Thoracic aorta (tissue), 2 donors: ENCODE measurements at regions not wholly inside any gene's neighbourhood (a gene's known extent, or its start where the extent isn't known, plus 50 kb on each side); places are given as distances from the start of the nearest gene placed in this dataset.

Experiments
- ATAC-seq: fragments of 150-250 bp; one replicate; pipeline ENCODE4 v1.8.0; 2017; ENCODE audit warnings: low read depth; ENCODE audit not compliant: insufficient number of reproducible peaks, low FRiP score
- DNase-seq: peaks from one replicate; pipeline ENCODE4 v3.0.0-alpha.2; 2020; ENCODE audit warnings: low spot score
- H3K27ac ChIP-seq, 2 donors: fragments of 200-600 bp; sonication (generic); 1 replicate in 1 of 2; 2 replicates in 1 of 2; pipeline ENCODE4 v1.5.1; 2016; ENCODE audit warnings: mild to moderate bottlenecking in 2 of 2, moderate library complexity in 2 of 2
- H3K27me3 ChIP-seq: fragments of 200-600 bp; sonication (generic); replicated peaks from 2 replicates; pipeline ENCODE4 v1.6.0; 2016; ENCODE audit warnings: mild to moderate bottlenecking; ENCODE audit not compliant: insufficient read depth
- H3K36me3 ChIP-seq: fragments of 200-600 bp; sonication (generic); one replicate; pipeline ENCODE4 v1.5.1; 2016
- H3K4me1 ChIP-seq, 2 donors: fragments of 200-600 bp; sonication (generic); 1 replicate in 1 of 2; 2 replicates in 1 of 2; pipeline versions ENCODE4 v1.5.1 to v1.6.0; 2016; ENCODE audit warnings: low read depth in 2 of 2, mild to moderate bottlenecking in 1 of 2; ENCODE audit not compliant: control insufficient read depth in 1 of 2
- H3K4me3 ChIP-seq: fragments of 200-600 bp; sonication (generic); 2 replicates; pipeline ENCODE4 v1.5.1; 2016; ENCODE audit warnings: mild to moderate bottlenecking
- H3K9me3 ChIP-seq: fragments of 200-600 bp; sonication (generic); 2 replicates; pipeline ENCODE4 v1.5.1; 2016
- CTCF ChIP-seq: fragments of 200-600 bp; sonication (generic); IDR thresholded peaks from one replicate; pipeline ENCODE4 v1.5.1; 2019; ENCODE audit warnings: antibody characterized with exemption

- no peak for DNase-seq
- TF ChIP-seq CTCF = no peak
- H3K4me3 ChIP-seq = no peak overlapping the region
- no peak overlapping the region for H3K27ac ChIP-seq
- H3K36me3 ChIP-seq = no peaks in the 10 kb centered on the region
- H3K4me1 ChIP-seq = no peaks in the 10 kb centered on the region
- no peak for ATAC-seq
- no peaks in the 10 kb centered on the region for H3K9me3 ChIP-seq
- H3K27me3 ChIP-seq = no peaks in the 10 kb centered on the region
Observed at GRCh38 chr3:155010416-155010815, 69.7 kb upstream of the MME start.

GRCh38 chr3:155009217-155009616 lies 70.9 kb upstream of the MME start:
- no peak for TF ChIP-seq CTCF
- no peak for ATAC-seq

GRCh38 chr3:155007729-155008128 lies 72.4 kb upstream of the MME start:
- no peaks in the 10 kb centered on the region for H3K9me3 ChIP-seq
- no peaks in the 10 kb centered on the region for H3K36me3 ChIP-seq
- no peaks in the 10 kb centered on the region for H3K27me3 ChIP-seq
- H3K4me3 ChIP-seq = no peak overlapping the region
- H3K4me1 ChIP-seq = no peaks in the 10 kb centered on the region
- no peak for TF ChIP-seq CTCF
- DNase-seq (no peak), ATAC-seq (no peak)
- H3K27ac ChIP-seq = no peak overlapping the region

More at GRCh38 chr3:155009217-155009616, 70.9 kb upstream of the MME start:
- no peak overlapping the region for H3K27ac ChIP-seq
- H3K27me3 ChIP-seq = no peaks in the 10 kb centered on the region
- no peaks in the 10 kb centered on the region for H3K36me3 ChIP-seq
- no peak overlapping the region for H3K4me3 ChIP-seq
- no peaks in the 10 kb centered on the region for H3K4me1 ChIP-seq
- no peak for DNase-seq
- no peaks in the 10 kb centered on the region for H3K9me3 ChIP-seq

GRCh38 chr3:155001289-155002010 lies 78.7 kb upstream of the MME start:
- DNase-seq (no peak), ATAC-seq (no peak)
- H3K27me3 ChIP-seq = no peaks in the 10 kb centered on the region
- H3K27ac ChIP-seq = no peak overlapping the region
- no peaks in the 10 kb centered on the region for H3K4me1 ChIP-seq
- no peaks in the 10 kb centered on the region for H3K9me3 ChIP-seq
- H3K4me3 ChIP-seq = no peak overlapping the region
- no peak for TF ChIP-seq CTCF
- H3K36me3 ChIP-seq = no peaks in the 10 kb centered on the region

GRCh38 chr3:154992655-154993054 lies 87.5 kb upstream of the MME start:
- Histone ChIP-seq H3K27ac (no peak overlapping the region), H3K4me3 (no peak overlapping the region), H3K9me3 (no peaks in the 10 kb centered on the region), H3K4me1 (no peaks in the 10 kb centered on the region), H3K36me3 (no peaks in the 10 kb centered on the region), H3K27me3 (no peaks in the 10 kb centered on the region)
- DNase-seq = no peak
- ATAC-seq = no peak
- no peak for TF ChIP-seq CTCF
